ENCODE measurements at regions not wholly inside any gene's neighbourhood (a gene's known extent, or its start where the extent isn't known, plus 50 kb on each side); places are given as distances from the start of the nearest gene placed in this dataset.

GRCh38 chr10:124288486-124288885 is 130.2 kb downstream of the OAT start:
- intact Hi-C loops (cut with micrococcal nuclease): no loop called here

- intact Hi-C loops (cut with micrococcal nuclease): no loop called here
These were observed 130.9 kb downstream of the OAT start for GRCh38 chr10:124287791-124288190.

DNA sequence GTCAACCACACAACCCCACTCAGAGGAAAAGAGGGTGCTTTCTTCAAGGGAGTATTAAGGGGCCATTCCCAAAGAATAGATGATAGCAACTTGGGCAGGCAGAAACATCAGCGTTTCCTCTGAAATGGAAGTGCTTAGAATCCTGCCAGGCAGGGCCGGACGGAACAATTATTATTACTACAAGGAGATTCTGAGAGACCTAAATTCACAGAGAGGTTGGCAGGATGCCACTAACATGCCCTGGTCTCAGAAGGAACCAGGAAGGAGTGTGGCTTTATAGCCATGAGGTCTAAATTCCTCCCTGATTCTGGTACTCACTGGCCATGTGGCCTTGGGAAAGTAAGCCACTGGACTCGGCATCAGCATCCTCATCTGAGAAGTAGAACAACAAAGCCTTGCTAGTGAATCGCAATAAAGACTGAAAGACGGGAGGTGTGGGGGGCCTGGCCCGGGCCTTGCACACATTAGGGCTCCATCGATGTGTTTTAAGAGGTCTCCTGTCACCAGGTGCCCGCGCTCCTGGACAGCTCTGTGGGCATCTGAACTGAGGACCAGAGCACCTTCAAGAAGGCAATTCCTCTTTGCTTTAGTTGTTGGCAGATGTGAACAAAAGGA is 131.5 kb downstream of the OAT start:
- intact Hi-C loops (cut with micrococcal nuclease): no loop called here

DNA sequence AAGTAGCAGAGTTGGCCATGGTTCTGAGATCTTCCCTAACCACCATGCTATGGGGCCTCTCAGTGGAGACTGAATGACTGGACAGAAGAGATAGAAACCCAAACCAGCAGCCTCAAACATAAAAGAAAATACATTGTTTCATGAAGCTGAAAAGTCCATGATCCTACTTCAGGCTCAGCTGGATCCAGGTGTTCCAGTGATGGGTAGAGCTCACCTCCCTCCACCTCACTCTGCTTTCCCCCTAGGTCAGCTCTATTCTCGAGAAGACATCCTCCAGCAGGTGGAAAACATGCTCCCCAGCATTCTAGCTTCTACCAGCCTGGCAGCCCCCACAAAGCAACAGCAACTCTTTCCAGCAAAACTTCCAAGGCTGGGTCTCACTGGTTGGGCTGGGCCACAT is 132.1 kb downstream of the OAT start:
- intact Hi-C loops (cut with micrococcal nuclease): no loop called here

GRCh38 chr10:124285587-124286527 is 132.9 kb downstream of the OAT start:
- intact Hi-C loops (cut with micrococcal nuclease): no loop called here

- intact Hi-C loops (cut with micrococcal nuclease): no loop called here
These were observed 134.8 kb downstream of the OAT start for GRCh38 chr10:124283949-124284250.

- intact Hi-C loops (cut with micrococcal nuclease): no loop called here
These were observed 135.3 kb downstream of the OAT start for GRCh38 chr10:124283215-124283948.

- intact Hi-C loops (cut with micrococcal nuclease): no loop called here
These were observed 136.4 kb downstream of the OAT start for GRCh38 chr10:124282326-124282725.

GRCh38 chr10:124281666-124282065 is 137.1 kb downstream of the OAT start:
- intact Hi-C loops (cut with micrococcal nuclease): no loop called here

GRCh38 chr10:124280916-124281315 is 137.8 kb downstream of the OAT start:
- intact Hi-C loops (cut with micrococcal nuclease): no loop called here

GRCh38 chr10:124279882-124280281 is 138.8 kb downstream of the OAT start:
- intact Hi-C loops (cut with micrococcal nuclease): no loop called here

DNA sequence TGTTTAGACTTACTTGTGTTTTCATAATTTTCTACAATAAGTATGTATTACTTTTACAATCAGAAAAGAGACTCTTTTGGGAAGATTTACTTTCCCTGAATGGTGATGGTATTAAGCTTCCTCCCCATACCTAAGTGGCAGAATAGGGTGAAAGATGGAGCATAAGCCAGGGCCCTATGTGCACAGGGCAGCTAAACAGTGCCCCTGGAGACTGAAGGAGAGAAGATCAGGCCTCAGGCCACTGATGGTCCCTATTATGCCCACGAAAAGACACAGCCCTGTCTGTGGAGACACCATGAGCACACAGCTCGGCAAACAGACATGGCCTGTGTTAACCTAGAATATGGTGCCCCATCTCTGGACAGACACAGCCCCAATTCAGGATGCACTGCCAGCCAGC is 139.4 kb downstream of the OAT start:
- intact Hi-C loops (cut with micrococcal nuclease): no loop called here

DNA sequence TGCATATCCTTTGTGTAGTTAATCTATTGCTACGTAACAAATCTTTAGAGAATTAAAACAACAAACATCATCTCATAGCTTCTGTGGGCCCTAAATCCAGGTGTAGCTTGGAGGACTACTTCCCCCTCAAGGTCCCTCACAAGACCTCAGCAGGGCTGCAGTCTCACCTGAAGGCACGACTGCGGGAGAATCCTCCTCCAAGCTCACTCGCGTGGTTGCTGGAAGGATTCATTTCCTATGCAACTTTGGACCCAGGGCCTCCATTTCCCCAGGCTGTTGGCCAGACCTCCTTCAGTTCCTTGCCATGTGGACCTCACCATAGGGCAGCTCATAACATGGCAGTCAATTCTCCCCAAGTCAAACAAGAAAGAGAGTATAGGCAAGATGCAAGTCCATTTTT is 140.4 kb downstream of the OAT start:
- intact Hi-C loops (cut with micrococcal nuclease): no loop called here

DNA sequence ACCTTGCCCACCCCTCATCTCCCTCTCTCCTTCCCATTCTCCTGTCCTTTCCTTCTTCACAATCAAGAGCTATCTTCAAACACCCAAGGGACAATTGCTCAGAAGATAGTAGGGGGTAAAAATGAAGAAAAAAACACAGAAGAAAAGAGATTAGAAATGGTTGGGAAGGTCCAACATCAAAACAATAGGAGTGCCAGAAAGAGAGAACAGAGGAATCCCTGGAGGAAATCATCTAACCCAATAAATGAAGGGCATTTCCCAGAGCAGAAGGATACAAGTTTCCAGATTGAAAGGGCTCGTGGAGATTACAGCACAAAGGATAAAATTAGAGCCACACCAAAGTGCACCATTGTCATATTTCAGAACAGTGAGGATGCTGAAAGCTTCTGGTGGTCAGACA is 145.6 kb downstream of the OAT start:
- intact Hi-C loops (cut with micrococcal nuclease): no loop called here

GRCh38 chr10:124271676-124272075 is 147.0 kb downstream of the OAT start:
- intact Hi-C loops (cut with micrococcal nuclease): no loop called here

- intact Hi-C loops (cut with micrococcal nuclease): no loop called here
These were observed 148.0 kb downstream of the OAT start for GRCh38 chr10:124270530-124271327.

- intact Hi-C loops (cut with micrococcal nuclease): no loop called here
These were observed 149.7 kb downstream of the OAT start for GRCh38 chr10:124268976-124269375.

GRCh38 chr10:124267911-124268549 is 150.7 kb downstream of the OAT start:
- intact Hi-C loops (cut with micrococcal nuclease): no loop called here

DNA sequence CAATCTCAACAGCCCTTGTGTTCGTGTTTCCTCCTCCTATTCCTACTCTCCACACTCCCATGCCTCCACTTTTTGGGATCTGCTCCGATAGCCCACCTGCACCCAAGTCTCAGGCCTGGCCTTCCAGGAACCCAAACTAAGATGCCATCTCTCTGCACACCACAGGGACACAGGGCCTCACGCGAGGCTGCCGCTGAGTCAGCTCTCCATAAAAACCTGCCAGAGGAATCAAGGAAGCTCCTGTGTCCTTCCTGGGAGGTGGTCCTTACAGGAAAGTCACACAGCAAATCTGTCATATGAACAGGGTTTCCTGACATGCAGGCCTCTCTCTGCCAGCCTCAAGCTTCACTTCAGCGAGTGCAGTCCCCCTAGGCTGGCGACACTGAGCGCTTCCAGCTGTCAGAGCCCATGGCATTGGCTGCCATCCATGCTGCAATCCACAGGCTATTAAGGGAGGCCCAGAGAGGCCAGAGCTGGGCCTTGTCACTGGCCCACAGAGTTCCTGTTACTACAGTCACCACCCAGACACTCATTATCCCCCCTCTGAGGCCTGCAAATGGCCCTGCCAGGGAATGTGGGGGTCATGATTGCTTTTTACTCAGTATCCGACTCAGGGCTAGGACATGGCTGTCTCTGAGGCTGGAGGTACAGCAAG is 151.4 kb downstream of the OAT start:
- intact Hi-C loops (cut with micrococcal nuclease): no loop called here

GRCh38 chr10:124266468-124267230 is 152.1 kb downstream of the OAT start:
- intact Hi-C loops (cut with micrococcal nuclease): no loop called here

Measured in T-helper 1 cell treated with Interleukin-12 subunit alpha and Interleukin-12 subunit beta and Interleukin-4 antibody, amounts not matched to agents 30 ng/mL and 1 ng/mL, for 36 hours (primary cell).